GM12874 (cell line): ENCODE measurements at regions not wholly inside any gene's neighbourhood (a gene's known extent, or its start where the extent isn't known, plus 50 kb on each side); places are given as distances from the start of the nearest gene placed in this dataset.

Experiments
- TF ChIP-seq, protein P1 (sequence below): IDR thresholded peaks from 2 replicates; pipeline ENCODE4 v1.5.1; 2011; ENCODE audit warnings: low read depth, mild to moderate bottlenecking, control low read depth, low read length, moderate library complexity; ENCODE audit not compliant: insufficient read depth

DNA sequence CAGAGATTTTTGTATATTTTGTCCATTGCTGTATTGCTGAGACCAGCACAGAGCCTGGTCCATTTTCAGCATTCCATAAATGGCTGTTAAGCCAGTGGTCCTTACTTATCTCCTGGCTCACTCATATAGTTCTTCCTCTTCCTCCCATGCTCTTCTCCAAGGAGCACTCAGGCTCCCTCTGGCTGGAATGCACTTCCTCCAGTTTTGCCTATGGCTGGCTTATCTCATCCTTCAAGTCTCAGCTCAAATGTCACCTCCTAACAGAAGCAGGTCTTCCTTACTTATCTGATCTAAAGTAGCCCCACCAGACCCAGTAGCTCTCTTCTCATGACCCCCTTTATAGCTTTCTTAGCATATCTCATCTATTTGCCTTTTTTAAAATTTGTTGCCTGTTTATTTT is 146.9 kb downstream of the SLC30A10 start:
- TF ChIP-seq, protein P1, sequence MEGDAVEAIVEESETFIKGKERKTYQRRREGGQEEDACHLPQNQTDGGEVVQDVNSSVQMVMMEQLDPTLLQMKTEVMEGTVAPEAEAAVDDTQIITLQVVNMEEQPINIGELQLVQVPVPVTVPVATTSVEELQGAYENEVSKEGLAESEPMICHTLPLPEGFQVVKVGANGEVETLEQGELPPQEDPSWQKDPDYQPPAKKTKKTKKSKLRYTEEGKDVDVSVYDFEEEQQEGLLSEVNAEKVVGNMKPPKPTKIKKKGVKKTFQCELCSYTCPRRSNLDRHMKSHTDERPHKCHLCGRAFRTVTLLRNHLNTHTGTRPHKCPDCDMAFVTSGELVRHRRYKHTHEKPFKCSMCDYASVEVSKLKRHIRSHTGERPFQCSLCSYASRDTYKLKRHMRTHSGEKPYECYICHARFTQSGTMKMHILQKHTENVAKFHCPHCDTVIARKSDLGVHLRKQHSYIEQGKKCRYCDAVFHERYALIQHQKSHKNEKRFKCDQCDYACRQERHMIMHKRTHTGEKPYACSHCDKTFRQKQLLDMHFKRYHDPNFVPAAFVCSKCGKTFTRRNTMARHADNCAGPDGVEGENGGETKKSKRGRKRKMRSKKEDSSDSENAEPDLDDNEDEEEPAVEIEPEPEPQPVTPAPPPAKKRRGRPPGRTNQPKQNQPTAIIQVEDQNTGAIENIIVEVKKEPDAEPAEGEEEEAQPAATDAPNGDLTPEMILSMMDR = no peak

DNA sequence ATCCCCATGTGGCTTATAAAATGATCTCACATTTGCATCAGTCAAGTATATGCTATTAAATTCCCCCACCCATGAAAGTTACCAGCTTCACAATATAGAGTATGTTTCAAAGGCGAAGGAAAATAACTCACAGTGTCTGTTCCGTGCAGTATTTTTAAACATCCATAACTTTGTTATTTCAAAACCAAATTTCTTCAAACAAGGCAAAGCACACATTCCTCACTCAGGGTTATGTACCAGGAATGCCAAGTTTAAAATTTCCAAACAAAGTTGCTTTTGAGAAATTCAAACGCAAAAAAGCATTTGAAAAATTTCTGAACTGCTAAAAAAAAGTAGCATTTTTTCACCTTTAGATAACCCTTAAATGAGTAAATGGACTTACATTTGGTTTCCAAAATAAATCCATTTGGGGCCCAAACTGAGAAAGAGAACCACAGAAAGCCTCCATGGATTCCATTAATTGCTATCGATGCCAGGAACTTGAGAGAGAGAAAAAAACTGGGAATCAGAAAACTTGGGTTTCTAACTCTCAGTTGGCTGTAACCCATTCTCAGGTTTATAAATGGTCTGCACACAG is 149.5 kb downstream of the SLC30A10 start:
- TF ChIP-seq, protein P1 = no peak

DNA sequence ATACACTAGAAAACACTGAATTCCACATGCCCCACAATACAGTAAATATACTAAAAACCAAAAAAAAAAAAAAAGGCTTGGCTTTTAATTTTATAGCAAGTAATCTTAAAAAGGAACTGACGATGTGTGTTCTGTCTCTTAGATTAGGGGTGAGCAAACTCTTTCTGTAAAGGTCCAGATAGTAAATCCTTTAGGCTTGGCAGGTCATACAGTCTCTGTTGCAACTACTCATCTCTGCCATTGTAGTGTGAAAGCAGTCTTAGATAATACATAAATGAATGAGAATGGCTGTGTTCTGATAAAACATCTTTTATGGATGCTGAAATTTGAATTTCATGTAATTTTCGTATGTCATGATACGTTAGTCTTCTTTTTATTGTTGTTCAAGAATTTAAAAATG is 150.2 kb downstream of the SLC30A10 start:
- TF ChIP-seq, protein P1 = no peak

DNA sequence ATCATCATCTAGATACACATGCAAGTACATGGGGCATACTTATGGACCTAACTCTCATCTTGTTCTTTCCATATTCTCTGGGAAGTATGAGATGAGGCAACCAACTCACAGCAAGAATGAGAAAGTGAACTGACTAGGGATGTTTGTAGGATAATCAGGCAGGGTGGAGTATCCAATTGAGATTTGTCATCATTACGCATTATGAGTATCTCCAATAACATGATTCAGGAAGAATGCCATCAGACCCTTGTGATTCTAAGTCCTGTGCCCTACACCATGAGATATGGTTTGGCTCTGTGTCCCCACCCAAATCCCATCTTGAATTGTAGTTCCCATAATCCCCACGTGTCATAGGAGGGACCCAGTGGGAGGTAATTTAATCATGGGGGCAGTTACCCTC is 154.0 kb downstream of the SLC30A10 start:
- TF ChIP-seq, protein P1 = no peak

DNA sequence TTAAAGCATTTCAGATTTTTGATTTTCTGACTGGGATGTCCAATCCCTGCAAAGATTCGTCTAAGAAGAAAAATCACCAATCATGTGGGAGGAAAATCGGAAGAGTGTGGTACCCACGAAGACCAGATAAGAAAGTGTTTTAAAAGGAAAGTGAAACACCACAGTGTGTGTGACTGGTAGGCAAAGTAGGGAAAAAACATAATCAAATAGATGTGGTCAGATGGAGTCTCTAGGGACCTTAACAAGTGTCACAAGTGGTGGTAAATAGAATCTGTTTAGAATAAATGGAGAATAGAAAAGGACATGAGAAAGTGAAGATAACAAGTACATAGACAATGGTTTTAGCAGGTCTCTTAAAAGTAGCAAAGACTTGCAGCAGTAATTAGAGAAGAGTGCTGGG is 154.6 kb downstream of the SLC30A10 start:
- TF ChIP-seq, protein P1 = no peak

DNA sequence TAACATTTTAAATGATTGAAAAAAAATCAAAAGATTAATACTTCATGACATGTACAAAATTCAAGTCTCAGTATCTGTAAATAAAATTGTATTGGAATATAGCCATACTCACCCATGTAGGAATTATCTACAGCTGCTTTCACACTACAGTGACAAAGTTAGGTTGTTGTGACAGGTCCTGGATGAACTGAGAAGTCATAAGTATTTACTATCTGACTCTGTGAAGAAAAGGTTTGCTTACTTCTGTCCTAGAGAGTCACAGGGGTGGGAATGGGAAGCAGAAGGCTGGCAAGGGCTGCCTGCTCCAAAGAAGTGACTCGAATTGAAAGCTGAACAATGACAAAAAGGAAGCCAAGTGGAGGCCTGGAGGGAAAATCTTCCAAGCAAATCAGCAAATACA is 155.2 kb downstream of the SLC30A10 start:
- TF ChIP-seq, protein P1 = no peak

DNA sequence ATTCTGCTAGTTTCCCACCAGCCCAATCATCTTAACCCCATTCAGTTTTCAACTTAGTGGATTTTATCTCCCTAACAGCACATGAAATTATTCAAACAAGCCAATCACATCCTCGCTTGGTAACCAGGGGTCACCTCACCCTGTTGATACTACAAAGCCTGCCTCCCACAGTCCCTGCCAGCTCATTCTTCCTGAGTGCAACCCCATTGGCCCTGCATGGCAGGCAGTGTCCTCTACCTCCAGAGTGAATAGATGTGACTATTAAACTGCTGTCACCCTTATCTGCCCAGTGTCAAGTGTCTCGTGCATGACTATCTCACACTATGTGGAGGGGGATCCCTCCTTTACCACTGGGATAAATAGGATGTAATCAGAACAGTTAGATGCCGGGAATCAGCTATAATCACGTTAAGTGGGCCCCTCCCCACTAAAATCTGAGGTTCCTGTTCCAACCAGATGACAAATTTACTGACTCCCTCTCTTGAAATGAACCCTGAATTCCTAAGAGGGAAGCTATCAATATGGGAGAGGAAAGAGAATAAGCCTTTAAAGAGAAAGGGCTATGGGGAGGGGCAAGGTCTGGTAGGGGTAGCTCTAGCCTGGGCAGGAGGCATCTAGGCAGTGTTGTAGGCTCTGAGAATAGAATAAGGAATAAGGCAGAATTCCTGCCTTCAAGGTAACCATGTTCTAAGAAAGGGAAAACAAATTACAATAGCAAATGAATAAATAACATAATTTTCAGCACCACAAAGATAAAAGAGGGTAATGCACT is 155.9 kb downstream of the SLC30A10 start:
- TF ChIP-seq, protein P1 = no peak
